HG03045 (cell line): ENCODE measurements at regions not wholly inside any gene's neighbourhood (a gene's known extent, or its start where the extent isn't known, plus 50 kb on each side); places are given as distances from the start of the nearest gene placed in this dataset.
"Not testable (repeated sequence)": the region's sequence is repeated elsewhere in the genome, so short reads cannot be mapped to it uniquely, and the experiment has no call there.

Experiments
- ATAC-seq: cut with Tn5 transposase; IDR thresholded peaks from one replicate; pipeline ENCODE4 v1.9.1; 2021; ENCODE audit warnings: mild to moderate bottlenecking, moderate library complexity; ENCODE audit not compliant: unreplicated experiment

DNA sequence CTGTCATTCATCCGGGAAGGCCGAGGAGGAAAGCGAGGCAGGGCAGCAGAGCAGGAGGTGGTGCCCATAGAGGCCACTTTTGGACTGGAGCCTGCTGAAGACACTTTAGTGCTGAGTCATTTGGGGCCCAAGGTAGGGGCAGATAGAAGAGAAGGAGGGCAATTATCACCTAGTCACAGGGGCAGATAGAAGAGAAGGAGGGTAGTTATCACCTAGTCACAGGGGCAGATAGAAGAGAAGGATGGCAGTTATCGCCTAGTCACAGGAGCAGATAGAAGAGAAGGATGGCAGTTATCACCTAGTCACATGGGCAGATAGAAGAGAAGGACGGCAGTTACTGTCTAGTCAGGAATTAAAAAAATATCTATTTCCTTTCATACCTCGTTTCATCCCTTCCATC is 1372.6 kb downstream of the FOXD4L5 start:
- ATAC-seq = not testable (repeated sequence)

- ATAC-seq = not testable (repeated sequence)
Measured at GRCh38 chr9:63909076-63909475, 1375.9 kb downstream of the FOXD4L5 start.

DNA sequence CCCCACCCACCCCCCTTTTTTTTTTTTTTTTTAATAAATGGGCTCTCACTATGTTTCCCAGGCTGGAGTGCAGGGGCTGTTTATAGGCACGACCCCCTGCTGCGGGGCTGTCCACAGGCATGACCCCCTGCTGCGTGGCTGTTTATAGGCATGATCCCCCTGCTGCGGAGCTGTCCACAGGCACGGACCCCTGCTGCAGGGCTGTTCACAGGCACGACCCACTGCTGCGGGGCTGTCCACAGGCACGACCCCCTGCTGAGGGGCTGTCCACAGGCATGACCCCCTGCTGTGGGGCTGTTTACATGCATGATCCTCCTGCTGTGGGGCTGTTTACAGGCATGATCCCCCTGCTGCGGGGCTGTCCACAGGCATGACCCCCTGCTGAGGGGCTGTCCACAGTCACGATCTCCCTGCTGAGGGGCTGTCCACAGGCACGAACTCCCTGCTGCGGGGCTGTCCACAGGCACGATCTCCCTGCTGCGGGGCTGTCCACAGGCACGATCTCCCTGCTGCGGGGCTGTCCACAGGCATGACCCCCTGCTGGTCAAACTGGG is 1385.3 kb downstream of the FOXD4L5 start:
- not testable (repeated sequence) for ATAC-seq

DNA sequence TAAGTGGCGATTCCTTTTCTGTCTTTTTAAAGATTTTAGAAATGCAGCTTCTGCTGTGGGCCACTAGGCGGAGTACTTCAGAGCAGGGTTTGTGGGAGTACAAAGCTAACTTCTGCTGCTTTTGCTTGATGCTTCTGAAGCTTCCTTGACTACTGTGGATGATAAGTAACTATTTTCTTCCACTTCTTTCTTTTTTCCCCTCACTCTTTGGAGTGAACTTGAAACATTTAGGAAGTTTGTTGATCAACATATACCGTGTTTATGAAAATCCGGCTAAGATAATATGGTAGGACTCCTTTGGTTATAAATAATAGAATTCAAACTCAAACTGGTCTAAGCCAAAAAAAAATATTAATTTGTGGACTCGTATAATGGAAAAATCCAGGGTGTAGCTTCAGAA is 1403.6 kb downstream of the FOXD4L5 start:
- not testable (repeated sequence) for ATAC-seq

- ATAC-seq = not testable (repeated sequence)
Measured at GRCh38 chr9:63876380-63876779, 1408.6 kb downstream of the FOXD4L5 start.

DNA sequence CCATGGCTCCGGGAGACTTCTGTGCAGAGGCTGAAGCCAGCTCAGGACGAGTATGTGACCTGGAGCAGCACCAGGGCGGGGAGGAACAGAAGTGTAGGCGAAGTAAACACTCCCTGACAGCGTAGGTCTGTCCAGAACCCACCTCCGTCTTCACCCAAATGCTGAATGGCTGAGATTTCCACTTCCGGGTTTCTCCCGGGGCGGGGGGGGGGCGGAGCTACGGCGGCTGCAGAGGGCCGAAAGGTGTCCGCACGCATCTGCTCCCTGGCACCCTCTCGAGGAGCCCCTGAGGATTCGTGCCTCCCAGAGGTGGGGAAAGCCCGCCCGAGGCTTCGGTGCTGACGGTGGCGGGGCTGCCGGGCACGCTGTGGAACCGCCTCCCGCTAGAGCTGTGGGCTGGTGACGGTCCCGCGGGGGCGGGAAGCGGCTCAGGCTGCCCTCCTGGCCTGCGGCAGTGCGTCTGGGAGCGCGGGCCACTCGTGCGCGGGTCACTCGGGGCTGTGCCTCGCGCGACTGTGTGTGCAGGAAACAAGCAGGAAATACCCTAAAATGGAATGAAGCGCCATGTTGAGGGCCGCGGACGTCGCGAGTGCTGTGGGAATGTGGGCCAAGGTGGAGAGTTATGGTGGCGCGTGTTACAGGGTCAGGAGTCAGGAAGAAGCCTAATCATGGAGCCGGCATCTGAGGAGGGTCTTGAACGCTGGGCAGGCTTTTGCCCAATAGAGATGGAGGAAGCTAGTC is 1425.4 kb downstream of the FOXD4L5 start:
- ATAC-seq = no peak

DNA sequence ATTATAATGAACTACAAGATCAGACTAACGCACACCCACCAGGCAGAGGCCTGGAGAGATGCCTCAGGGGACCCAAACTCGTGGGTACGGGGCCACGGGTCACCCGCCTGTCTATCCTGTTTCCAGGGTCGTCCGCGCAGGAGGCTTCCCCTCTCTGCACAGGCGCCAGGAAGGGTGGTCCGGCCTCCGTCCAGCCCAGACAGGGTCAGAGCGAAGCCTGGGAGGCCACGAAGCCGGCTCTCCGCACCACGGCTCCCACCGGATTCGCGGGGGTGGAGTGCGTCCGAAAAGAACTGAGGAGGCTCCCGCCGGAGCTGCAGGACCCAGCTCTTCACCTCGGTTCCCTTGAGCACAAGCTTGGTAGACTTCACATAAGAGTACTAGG is 1425.9 kb downstream of the FOXD4L5 start:
- ATAC-seq = not testable (repeated sequence)

GRCh38 chr9:63853140-63853751 is 1431.8 kb downstream of the FOXD4L5 start:
- not testable (repeated sequence) for ATAC-seq

- ATAC-seq = not testable (repeated sequence)
Measured at GRCh38 chr9:63824804-63825203, 1460.2 kb downstream of the FOXD4L5 start.

GRCh38 chr9:63823375-63824201 is 1461.4 kb downstream of the FOXD4L5 start:
- ATAC-seq = not testable (repeated sequence)

DNA sequence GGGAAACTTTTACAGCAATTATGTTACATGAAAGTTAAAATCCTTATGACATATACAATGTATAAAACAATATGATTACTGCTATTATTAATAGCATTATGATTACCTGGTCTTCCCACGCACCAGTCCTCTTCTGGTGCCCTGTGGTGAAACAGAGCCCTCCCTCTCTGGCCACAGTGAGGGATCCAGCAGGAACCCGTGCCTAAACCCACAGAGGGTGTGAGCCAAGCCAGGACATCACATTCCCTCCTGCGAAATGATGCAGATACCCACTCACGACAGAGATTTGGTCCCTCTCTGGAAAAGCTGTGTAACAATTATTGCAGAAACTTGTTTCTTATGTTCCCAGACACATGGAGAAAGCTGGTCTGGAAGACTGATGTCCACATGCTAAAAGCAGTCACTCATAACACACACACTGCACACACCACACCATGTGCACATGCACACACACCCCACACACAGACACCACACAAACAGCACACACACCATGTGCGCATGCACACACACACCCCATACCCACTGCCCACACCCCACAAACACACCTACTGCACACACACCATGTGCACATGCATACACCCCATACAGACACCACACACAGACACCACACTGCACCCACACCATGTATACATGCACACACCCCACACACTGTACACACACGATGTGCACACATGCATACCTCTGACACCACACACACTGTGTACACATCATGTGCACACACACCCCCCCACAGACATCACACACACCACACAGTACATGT is 1462.2 kb downstream of the FOXD4L5 start:
- ATAC-seq = not testable (repeated sequence)

DNA sequence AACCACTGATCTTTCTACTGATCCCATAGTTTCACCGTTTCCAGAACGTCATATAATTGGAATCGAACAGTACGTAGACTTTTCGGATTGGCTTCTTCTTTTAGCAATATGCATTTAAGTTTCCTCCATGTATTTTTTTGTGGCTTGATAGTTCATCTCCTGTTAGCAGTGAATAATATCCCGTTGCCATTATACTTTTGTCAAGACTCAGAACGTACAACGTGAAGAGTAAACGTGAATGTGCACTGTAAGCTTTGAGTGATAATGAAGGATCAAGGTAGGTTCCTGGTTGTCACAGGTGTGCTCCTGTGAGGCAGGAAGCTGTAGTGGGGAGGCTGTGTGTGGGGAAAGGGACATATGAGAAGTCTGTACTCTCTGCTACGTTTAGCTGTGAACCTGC is 1463.7 kb downstream of the FOXD4L5 start:
- not testable (repeated sequence) for ATAC-seq

DNA sequence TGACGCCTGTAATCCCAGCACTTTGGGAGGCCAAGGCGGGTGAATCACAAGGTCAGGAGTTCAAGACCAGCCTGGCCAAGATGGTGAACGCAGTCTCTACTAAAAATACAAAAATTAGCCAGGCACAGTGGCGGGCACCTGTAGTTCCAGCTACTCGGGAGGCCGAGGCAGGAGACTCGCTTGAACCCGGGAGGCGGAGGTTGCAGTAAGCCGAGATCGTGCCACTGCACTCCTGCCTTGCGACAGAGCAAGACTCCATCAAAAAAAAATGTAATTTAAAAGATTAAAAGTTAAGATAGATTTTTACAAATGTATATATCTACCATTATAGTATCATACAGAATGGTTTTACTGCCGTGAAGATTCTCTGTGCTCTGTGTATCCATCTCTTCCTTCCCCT is 1464.1 kb downstream of the FOXD4L5 start:
- ATAC-seq = not testable (repeated sequence)

- not testable (repeated sequence) for ATAC-seq
Measured at GRCh38 chr9:63820383-63820782, 1464.6 kb downstream of the FOXD4L5 start.

DNA sequence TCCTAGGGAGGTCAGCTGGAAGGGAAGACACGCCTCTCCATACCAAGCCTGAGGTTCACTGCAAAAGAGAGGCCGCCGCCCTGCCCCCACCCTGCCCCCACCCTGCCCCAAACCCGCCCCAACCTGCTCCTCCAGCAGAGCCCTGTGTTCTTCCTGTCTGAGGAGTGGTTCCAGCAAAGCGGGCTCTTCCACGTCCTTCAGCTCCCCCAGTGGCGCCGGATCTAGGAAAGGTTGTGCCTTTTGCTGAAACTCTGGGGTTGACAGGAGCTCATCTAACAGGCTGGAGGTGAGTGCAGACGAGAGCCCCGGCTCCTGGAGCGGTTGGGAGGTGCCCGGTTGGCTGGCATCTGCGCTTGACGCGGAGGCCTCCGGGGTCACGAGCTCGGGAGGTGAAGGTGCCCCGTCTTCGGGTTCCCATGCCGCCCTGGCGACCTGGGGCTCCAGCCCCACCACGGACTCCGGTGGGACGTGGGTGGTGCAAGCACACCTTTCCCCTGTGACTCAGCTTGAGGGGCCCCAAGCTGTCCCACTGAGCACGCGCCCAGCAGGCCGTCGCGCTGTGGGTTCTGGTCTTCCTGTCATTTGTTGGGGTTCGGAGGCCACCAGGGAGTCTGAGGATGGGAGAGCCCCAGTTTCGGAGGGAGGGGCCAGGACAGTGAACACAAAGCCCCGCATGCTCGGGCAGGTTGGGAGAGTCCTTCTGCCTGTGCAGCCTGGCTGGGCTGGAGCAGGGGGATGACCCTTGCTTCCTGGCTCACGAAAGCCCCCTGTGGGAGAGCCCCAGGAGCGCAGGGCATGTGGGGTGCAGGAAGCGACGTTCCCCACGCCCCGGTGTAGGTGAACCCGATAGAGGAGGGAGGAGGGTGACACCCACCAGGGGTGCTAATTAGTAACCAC is 1467.1 kb downstream of the FOXD4L5 start:
- ATAC-seq = peak; percentile 61

GRCh38 chr9:63816751-63817621 is 1468.0 kb downstream of the FOXD4L5 start:
- ATAC-seq = peak; percentile 77

DNA sequence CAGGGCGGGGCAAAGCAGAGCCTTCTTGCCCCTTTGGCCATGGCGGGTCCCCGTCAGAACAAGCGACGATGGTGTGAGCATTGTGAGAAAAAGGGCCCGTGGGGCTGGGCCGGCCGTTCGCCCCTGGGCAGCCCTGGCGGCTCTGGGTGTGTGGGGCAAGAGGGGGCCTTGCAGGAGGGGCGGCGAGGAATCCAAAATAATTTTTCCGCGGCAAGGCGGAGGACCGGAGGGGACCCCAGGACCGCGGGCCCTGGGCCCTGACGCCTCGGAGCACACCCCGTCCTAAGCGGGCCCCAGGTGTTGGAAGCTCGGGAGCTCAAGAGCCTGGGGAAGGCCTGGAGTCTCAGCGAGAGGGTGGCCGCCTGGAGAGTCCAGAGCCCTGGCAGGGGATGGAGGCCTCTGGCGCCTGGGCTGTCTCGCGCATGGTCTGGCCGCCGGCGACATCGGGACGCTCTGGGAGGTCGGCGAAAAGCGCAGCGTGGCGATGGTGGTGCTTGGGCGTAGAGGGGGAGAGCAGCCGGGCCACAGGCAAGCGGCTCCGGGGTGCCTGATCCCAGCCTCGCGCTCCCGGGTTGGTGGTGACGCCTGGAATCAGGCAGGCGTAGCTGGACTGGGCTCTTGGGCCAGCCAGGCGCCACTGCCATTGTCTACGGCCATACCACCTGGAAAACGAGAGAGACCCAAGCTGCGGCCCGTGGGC is 1469.9 kb downstream of the FOXD4L5 start:
- not testable (repeated sequence) for ATAC-seq
